Erythroblast (primary cell): ENCODE measurements at regions not wholly inside any gene's neighbourhood (a gene's known extent, or its start where the extent isn't known, plus 50 kb on each side); places are given as distances from the start of the nearest gene placed in this dataset.

Experiments
- GATA1 ChIP-seq: IDR thresholded peaks from 2 replicates; pipeline ENCODE4 v1.6.1; 2011; ENCODE audit warnings: low read depth, mild to moderate bottlenecking, control low read depth, low read length, moderate library complexity
- POLR2A ChIP-seq: IDR thresholded peaks from 2 replicates; pipeline ENCODE4 v1.6.1; 2011; ENCODE audit warnings: mild to moderate bottlenecking, low read length

- TF ChIP-seq POLR2A (no peak), GATA1 (no peak)
Observed at GRCh38 chr10:120783867-120784266, 67.3 kb upstream of the WDR11 start.
